Keratinocyte (primary cell): ENCODE measurements at regions not wholly inside any gene's neighbourhood (a gene's known extent, or its start where the extent isn't known, plus 50 kb on each side); places are given as distances from the start of the nearest gene placed in this dataset.

Experiments
- DNase-seq: peaks from one replicate; pipeline ENCODE4 v3.0.0-alpha.2; 2011; ENCODE audit warnings: low read depth, missing footprints, low spot score
- FAIRE-seq: peaks from 2 replicates; lab custom pipeline; 2011; peaks lifted over from hg19 to GRCh38; lab: Jason Lieb, UNC
- H2AFZ ChIP-seq: 2 replicates; pipeline ENCODE4 v1.6.0; 2012; ENCODE audit warnings: low read length, control low read depth, inconsistent platforms; ENCODE audit not compliant: control insufficient read depth
- H3K27ac ChIP-seq: 2 replicates; pipeline ENCODE4 v1.5.1; 2011; ENCODE audit warnings: low read length; ENCODE audit not compliant: control insufficient read depth, insufficient read depth
- H3K27me3 ChIP-seq: 3 replicates; pipeline ENCODE4 v1.6.0; 2011; ENCODE audit warnings: low read length; ENCODE audit not compliant: control insufficient read depth, insufficient read depth; ENCODE audit errors: extremely low read depth
- H3K36me3 ChIP-seq, 2 experiments: 2 replicates in 1 of 2; 3 replicates in 1 of 2; pipeline ENCODE4 v1.5.1; 2011; ENCODE audit warnings: low read length in 2 of 2, mild to moderate bottlenecking in 1 of 2; ENCODE audit not compliant: control insufficient read depth in 2 of 2, insufficient read depth in 2 of 2; ENCODE audit errors: extremely low read depth in 1 of 2
- H3K4me1 ChIP-seq: 3 replicates; pipeline ENCODE4 v1.5.1; 2011; ENCODE audit warnings: low read length; ENCODE audit not compliant: control insufficient read depth, insufficient read depth; ENCODE audit errors: extremely low read depth
- H3K4me2 ChIP-seq: 3 replicates; pipeline ENCODE4 v1.6.0; 2011; ENCODE audit warnings: low read depth, low read length; ENCODE audit not compliant: control insufficient read depth, insufficient read depth; ENCODE audit errors: extremely low read depth
- H3K4me3 ChIP-seq, 3 experiments: fragments of 200-600 bp in 1 of 3; sonication (generic) in 1 of 3; 2 replicates in 2 of 3; 3 replicates in 1 of 3; pipeline ENCODE4 v1.5.1; 2011 to 2016; ENCODE audit warnings: low read length in 3 of 3, mild to moderate bottlenecking in 3 of 3, control low read depth in 2 of 3, inconsistent platforms in 1 of 3, low read depth in 1 of 3, mixed read lengths in 1 of 3, mixed run types in 1 of 3, moderate library complexity in 1 of 3; ENCODE audit not compliant: control insufficient read depth in 2 of 3, insufficient read depth in 2 of 3; ENCODE audit errors: extremely low read depth in 1 of 3
- H3K79me2 ChIP-seq: 2 replicates; pipeline ENCODE4 v1.6.0; 2012; ENCODE audit warnings: low read length; ENCODE audit not compliant: control insufficient read depth, insufficient read depth
- H3K9ac ChIP-seq: 3 replicates; pipeline ENCODE4 v1.6.0; 2011; ENCODE audit warnings: low read length; ENCODE audit not compliant: control insufficient read depth, insufficient read depth; ENCODE audit errors: extremely low read depth
- H3K9me1 ChIP-seq: 3 replicates; pipeline ENCODE4 v1.6.0; 2011; ENCODE audit warnings: low read length; ENCODE audit not compliant: control insufficient read depth, insufficient read depth; ENCODE audit errors: extremely low read depth
- H3K9me3 ChIP-seq: 2 replicates; pipeline ENCODE4 v1.5.1; 2012; ENCODE audit warnings: low read depth, low read length; ENCODE audit not compliant: control insufficient read depth
- H4K20me1 ChIP-seq: 3 replicates; pipeline ENCODE4 v1.6.0; 2011; ENCODE audit warnings: low read length; ENCODE audit not compliant: control insufficient read depth, insufficient read depth; ENCODE audit errors: extremely low read depth
- CTCF ChIP-seq, 3 experiments: IDR thresholded peaks in 1 of 3; conservative IDR thresholded peaks in 1 of 3; optimal IDR thresholded peaks in 1 of 3; 2 replicates in 2 of 3; 3 replicates in 1 of 3; pipeline versions ENCODE3 to v1.5.1; 2011; ENCODE audit warnings: low read length in 3 of 3, mild to moderate bottlenecking in 3 of 3, moderate library complexity in 2 of 3, control low read depth in 1 of 3, inconsistent platforms in 1 of 3; ENCODE audit not compliant: insufficient read depth in 2 of 3; ENCODE audit errors: extremely low read depth in 1 of 3
- EZH2 ChIP-seq: IDR thresholded peaks from one replicate; pipeline ENCODE4 v1.6.1; 2012; ENCODE audit warnings: inconsistent platforms, mild to moderate bottlenecking, low read length, moderate library complexity
- dilution Hi-C: fragments of 300-500 bp; cut with MboI; formaldehyde crosslinking; loops from one replicate; pipeline ENCODE4 v1.7.0; 2020; ENCODE audit warnings: low sequenced_read_pairs; ENCODE audit not compliant: extremely low pct_ligation_motif_present

GRCh38 chr4:177761692-177762091 is 319.5 kb upstream of the AGA start:
- Histone ChIP-seq H3K9me3 (no peaks in the 10 kb centered on the region), H4K20me1 (no peaks in the 10 kb centered on the region), H2AFZ (no peak overlapping the region), H3K27ac (no peak overlapping the region), H3K27me3 (no peaks in the 10 kb centered on the region), H3K4me2 (no peak overlapping the region), H3K4me1 (peaks cover 13% of the 10 kb centered on the region), H3K4me3 (no peak overlapping the region), H3K79me2 (no peaks in the 10 kb centered on the region), H3K36me3 (no peaks in the 10 kb centered on the region), H3K9ac (no peak overlapping the region), H3K9me1 (no peaks in the 10 kb centered on the region)
- TF ChIP-seq CTCF (optimal IDR thresholded peaks at IDR 0.05 in 1 of 3, IDR thresholded peaks at IDR 0.05 in 1 of 3, conservative IDR thresholded peaks at IDR 0.05 in 1 of 3; ENCODE audit: extremely low read depth in 1 of 3, insufficient read depth in 2 of 3, low read length in 3 of 3): no peak
- TF ChIP-seq EZH2: no peak
- DNase-seq (no peak), FAIRE-seq (no peak)
- dilution Hi-C loops: no loop called here

- H3K27me3 ChIP-seq: no peaks in the 10 kb centered on the region
- no peak overlapping the region for H3K9ac ChIP-seq
- no peak overlapping the region for H3K4me2 ChIP-seq
- no peak for TF ChIP-seq EZH2
- TF ChIP-seq CTCF (optimal IDR thresholded peaks at IDR 0.05 in 1 of 3, IDR thresholded peaks at IDR 0.05 in 1 of 3, conservative IDR thresholded peaks at IDR 0.05 in 1 of 3; ENCODE audit: extremely low read depth in 1 of 3, insufficient read depth in 2 of 3, low read length in 3 of 3): no peak
- dilution Hi-C loops: no loop called here
- H2AFZ ChIP-seq: no peak overlapping the region
- H3K9me1 ChIP-seq: no peaks in the 10 kb centered on the region
- H4K20me1 ChIP-seq: no peaks in the 10 kb centered on the region
- H3K36me3 ChIP-seq: no peaks in the 10 kb centered on the region
- no peak overlapping the region for H3K27ac ChIP-seq
- H3K79me2 ChIP-seq: no peaks in the 10 kb centered on the region
- DNase-seq: no peak
- H3K4me3 ChIP-seq: no peak overlapping the region
- no peak for FAIRE-seq
- no peaks in the 10 kb centered on the region for H3K4me1 ChIP-seq
- H3K9me3 ChIP-seq: no peaks in the 10 kb centered on the region
These were observed 326.9 kb upstream of the AGA start for GRCh38 chr4:177769155-177769554.
